GM12878 (cell line): ENCODE measurements at regions not wholly inside any gene's neighbourhood (a gene's known extent, or its start where the extent isn't known, plus 50 kb on each side); places are given as distances from the start of the nearest gene placed in this dataset.
A peak's percentile ranks its signal among the peaks of the same experiment; 100 is the strongest.

Experiments used
- ATAC-seq: fragments of 200-7000 bp; cut with Tn5 transposase; 3 replicates; pipeline ENCODE4 v1.9.1; 2020; ENCODE audit warnings: mild to moderate bottlenecking, moderate library complexity
- BruUV-seq: library from RNA; stranded (reverse); fragments of 400-500 nt; replicated peaks from 2 replicates; lab custom pipeline; 2021; lab: Mats Ljungman, UMichigan
- CTCF ChIA-PET: fragments of 300-600 bp; sonication (Branson Sonifier 250); formaldehyde crosslinking; extraction: SDS; loops from one replicate; lab custom pipeline; 2021; ENCODE audit warnings: inconsistent platforms; lab: Yijun Ruan, JAX
- POLR2A ChIA-PET: fragments of 350-600 bp; formaldehyde crosslinking; extraction: SDS; loops from one replicate; lab custom pipeline; 2021; ENCODE audit warnings: inconsistent platforms; lab: Charles Lee
- RAD21 ChIA-PET: fragments of 300-600 bp; sonication (Branson Sonifier 250); formaldehyde crosslinking; loops from one replicate; lab custom pipeline; 2023; ENCODE audit warnings: antibody characterized with exemption; ENCODE audit not compliant: unreplicated experiment; lab: Charles Lee
- SMC1A ChIA-PET: fragments of 300-600 bp; sonication (Branson Sonifier 250); formaldehyde crosslinking; loops from one replicate; lab custom pipeline; 2023; ENCODE audit not compliant: unreplicated experiment, uncharacterized antibody; lab: Charles Lee
- DNase-seq: peaks from one replicate; pipeline ENCODE4 v3.0.0-alpha.2; 2011; ENCODE audit warnings: low read depth, low spot score
- FAIRE-seq: peaks from 3 replicates; lab custom pipeline; 2011; peaks lifted over from hg19 to GRCh38; lab: Jason Lieb, UNC
- H2AFZ ChIP-seq: 2 replicates; pipeline ENCODE4 v1.6.0; 2011; ENCODE audit warnings: low read depth, low read length, control low read depth; ENCODE audit not compliant: control insufficient read depth
- H3K27ac ChIP-seq: 2 replicates; pipeline ENCODE4 v1.5.1; 2011; ENCODE audit warnings: control low read depth; ENCODE audit not compliant: control insufficient read depth, insufficient read depth
- H3K27me3 ChIP-seq, 2 experiments: replicated peaks in 1 of 2; 2 replicates each; pipeline versions ENCODE4 v1.6.0 to v1.6.1; 2011; ENCODE audit warnings: low read length in 1 of 2; ENCODE audit not compliant: control insufficient read depth in 2 of 2, insufficient read depth in 2 of 2
- H3K36me3 ChIP-seq, 2 experiments: 2 replicates each; pipeline ENCODE4 v1.5.1; 2011; ENCODE audit warnings: low read length in 1 of 2; ENCODE audit not compliant: control insufficient read depth in 2 of 2, insufficient read depth in 2 of 2
- H3K4me1 ChIP-seq: 2 replicates; pipeline ENCODE4 v1.6.1; 2011; ENCODE audit warnings: mild to moderate bottlenecking, low read length, moderate library complexity, mixed read lengths; ENCODE audit not compliant: control insufficient read depth, insufficient read depth
- H3K4me2 ChIP-seq: 2 replicates; pipeline ENCODE4 v1.6.0; 2011; ENCODE audit warnings: control low read depth; ENCODE audit not compliant: control insufficient read depth, insufficient read depth
- H3K4me3 ChIP-seq: fragments of 200-600 bp; sonication (generic); 2 replicates; pipeline ENCODE4 v1.5.1; 2016
- H3K79me2 ChIP-seq: 2 replicates; pipeline ENCODE4 v1.6.0; 2011; ENCODE audit warnings: low read length; ENCODE audit not compliant: control insufficient read depth, insufficient read depth
- H3K9ac ChIP-seq: 2 replicates; pipeline ENCODE4 v1.8.0; 2011; ENCODE audit warnings: low read length, control low read depth, mixed read lengths; ENCODE audit not compliant: control insufficient read depth, insufficient read depth
- H3K9me3 ChIP-seq: replicated peaks from 3 replicates; pipeline ENCODE4 v1.5.1; 2011; ENCODE audit warnings: mild to moderate bottlenecking, low read length; ENCODE audit not compliant: control insufficient read depth, insufficient read depth
- H4K20me1 ChIP-seq: 2 replicates; pipeline ENCODE4 v1.6.0; 2011; ENCODE audit not compliant: control insufficient read depth, insufficient read depth
- CREM ChIP-seq: IDR thresholded peaks from 2 replicates; pipeline ENCODE4 v1.6.1; 2014; ENCODE audit warnings: antibody characterized with exemption, low read depth
- E2F4 ChIP-seq: IDR thresholded peaks from 2 replicates; pipeline ENCODE4 v1.6.1; 2012; ENCODE audit warnings: low read depth, low read length, improper control_type of control experiment
- IRF4 ChIP-seq: IDR thresholded peaks from 2 replicates; pipeline ENCODE4 v1.6.1; 2011; ENCODE audit warnings: low read depth, low read length
- PKNOX1 ChIP-seq: fragments of 450-650 bp; IDR thresholded peaks from 2 replicates; pipeline ENCODE4 v1.6.1; 2016; ENCODE audit warnings: mild to moderate bottlenecking
- PML ChIP-seq: IDR thresholded peaks from 2 replicates; pipeline ENCODE4 v1.6.1; 2012; ENCODE audit warnings: low read length, inconsistent platforms
- YBX1 ChIP-seq: fragments of 450-650 bp; IDR thresholded peaks from 2 replicates; pipeline ENCODE4 v1.6.1; 2016; ENCODE audit warnings: antibody characterized with exemption
- WGBS: methylation state at CpG from one replicate; pipeline ENCODE4 v1.1.6; 2016; ENCODE audit warnings: low lambda C conversion rate; ENCODE audit not compliant: insufficient replicate concordance, insufficient coverage; ENCODE audit errors: missing lambda C conversion rate; 5-methylcytosine and 5-hydroxymethylcytosine counted together
- in situ Hi-C: fragments of 300-500 bp; cut with MboI; formaldehyde crosslinking; loops from 9 replicates; pipeline ENCODE4 v1.14.3; 2018; ENCODE audit warnings: mixed read lengths
- intact Hi-C: fragments of 100-400 bp; cut with micrococcal nuclease; formaldehyde crosslinking; loops from one replicate; pipeline ENCODE4 v1.14.2; 2022; ENCODE audit not compliant: unreplicated experiment
- TF ChIP-seq, protein P1 (sequence below): fragments of 450-650 bp; IDR thresholded peaks from 2 replicates; pipeline ENCODE4 v1.6.1; 2017; ENCODE audit warnings: mild to moderate bottlenecking, moderate library complexity
- TF ChIP-seq, protein P2 (sequence below): IDR thresholded peaks from 2 replicates; pipeline ENCODE4 v1.6.1; 2012; ENCODE audit warnings: low read depth, low read length, improper control_type of control experiment

DNA sequence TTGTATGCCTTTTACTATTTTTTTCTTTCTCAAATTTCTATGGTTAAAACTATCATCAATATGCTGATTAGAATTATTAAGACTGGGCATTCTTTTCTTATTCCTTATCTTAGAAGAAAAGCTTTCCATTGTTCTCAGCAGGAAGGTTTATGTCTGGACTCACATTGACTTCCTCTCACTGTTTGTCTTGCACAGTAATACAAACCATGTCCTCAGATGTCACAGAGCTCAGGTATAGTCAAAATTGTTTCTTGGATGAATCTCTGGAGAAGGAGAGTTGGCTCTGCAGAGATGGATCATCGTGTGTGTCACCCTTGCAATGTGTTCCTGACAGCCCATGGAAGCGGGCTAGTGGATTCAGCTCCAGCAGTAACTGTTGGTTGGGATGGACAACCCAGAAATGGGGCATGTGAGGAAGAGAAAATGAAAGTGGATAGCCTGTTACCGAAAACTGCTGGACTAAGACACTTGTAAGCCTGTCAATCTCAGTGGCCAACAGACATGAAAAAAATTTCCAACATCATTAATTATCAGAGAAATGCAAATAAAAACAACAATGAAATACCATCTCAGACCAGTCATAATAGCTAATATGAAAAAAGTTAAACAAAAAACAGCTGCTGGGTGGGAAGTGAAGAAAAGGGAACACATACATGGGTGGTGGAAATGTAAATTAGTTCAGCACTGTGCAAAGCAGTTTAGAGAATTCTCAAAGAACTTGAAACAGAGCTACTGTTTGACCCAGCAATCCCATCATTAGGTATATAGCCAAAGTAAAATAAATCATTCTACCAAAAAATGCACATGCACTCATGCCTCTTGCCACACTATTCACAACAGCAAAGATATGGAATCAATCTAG, 967.8 kb downstream of the TMEM121 start:
- FAIRE-seq (no peak), DNase-seq (no peak), ATAC-seq (peak; percentile 73)
- Histone ChIP-seq H4K20me1 (no peaks in the 10 kb centered on the region), H3K4me3 (no peak overlapping the region), H3K4me2 (no peak overlapping the region), H3K9ac (no peak overlapping the region), H2AFZ (no peak overlapping the region), H3K4me1 (no peaks in the 10 kb centered on the region), H3K36me3 (no peaks in the 10 kb centered on the region), H3K9me3 (no peaks in the 10 kb centered on the region), H3K79me2 (no peaks in the 10 kb centered on the region), H3K27me3 (peaks cover 0 to 4% of the 10 kb centered on the region in 2 experiments; a peak in 1 of 4 replicates), H3K27ac (no peak overlapping the region)
- intact Hi-C loops (no loop called here), in situ Hi-C loops (no loop called here)
- RAD21 ChIA-PET: interaction anchor here (1.1 to 3.6 kb wide), 4 partner anchors 10 to 57 kb away, joined by 3 to 11 read pairs (median 4); no protein-coding TSS in a partner anchor
- SMC1A ChIA-PET: interaction anchor here (1.0 to 1.6 kb wide), 3 partner anchors 13 to 57 kb away, joined by 3 to 7 read pairs (median 4); no protein-coding TSS in a partner anchor
- CTCF ChIA-PET: interaction anchor here (0.6 to 8.3 kb wide), 12 partner anchors 8 to 79 kb away, joined by 3 to 43 read pairs (median 4); no protein-coding TSS in a partner anchor
- no peak for TF ChIP-seq PML
- peak; percentile 92 for TF ChIP-seq PKNOX1
- TF ChIP-seq, protein P1, sequence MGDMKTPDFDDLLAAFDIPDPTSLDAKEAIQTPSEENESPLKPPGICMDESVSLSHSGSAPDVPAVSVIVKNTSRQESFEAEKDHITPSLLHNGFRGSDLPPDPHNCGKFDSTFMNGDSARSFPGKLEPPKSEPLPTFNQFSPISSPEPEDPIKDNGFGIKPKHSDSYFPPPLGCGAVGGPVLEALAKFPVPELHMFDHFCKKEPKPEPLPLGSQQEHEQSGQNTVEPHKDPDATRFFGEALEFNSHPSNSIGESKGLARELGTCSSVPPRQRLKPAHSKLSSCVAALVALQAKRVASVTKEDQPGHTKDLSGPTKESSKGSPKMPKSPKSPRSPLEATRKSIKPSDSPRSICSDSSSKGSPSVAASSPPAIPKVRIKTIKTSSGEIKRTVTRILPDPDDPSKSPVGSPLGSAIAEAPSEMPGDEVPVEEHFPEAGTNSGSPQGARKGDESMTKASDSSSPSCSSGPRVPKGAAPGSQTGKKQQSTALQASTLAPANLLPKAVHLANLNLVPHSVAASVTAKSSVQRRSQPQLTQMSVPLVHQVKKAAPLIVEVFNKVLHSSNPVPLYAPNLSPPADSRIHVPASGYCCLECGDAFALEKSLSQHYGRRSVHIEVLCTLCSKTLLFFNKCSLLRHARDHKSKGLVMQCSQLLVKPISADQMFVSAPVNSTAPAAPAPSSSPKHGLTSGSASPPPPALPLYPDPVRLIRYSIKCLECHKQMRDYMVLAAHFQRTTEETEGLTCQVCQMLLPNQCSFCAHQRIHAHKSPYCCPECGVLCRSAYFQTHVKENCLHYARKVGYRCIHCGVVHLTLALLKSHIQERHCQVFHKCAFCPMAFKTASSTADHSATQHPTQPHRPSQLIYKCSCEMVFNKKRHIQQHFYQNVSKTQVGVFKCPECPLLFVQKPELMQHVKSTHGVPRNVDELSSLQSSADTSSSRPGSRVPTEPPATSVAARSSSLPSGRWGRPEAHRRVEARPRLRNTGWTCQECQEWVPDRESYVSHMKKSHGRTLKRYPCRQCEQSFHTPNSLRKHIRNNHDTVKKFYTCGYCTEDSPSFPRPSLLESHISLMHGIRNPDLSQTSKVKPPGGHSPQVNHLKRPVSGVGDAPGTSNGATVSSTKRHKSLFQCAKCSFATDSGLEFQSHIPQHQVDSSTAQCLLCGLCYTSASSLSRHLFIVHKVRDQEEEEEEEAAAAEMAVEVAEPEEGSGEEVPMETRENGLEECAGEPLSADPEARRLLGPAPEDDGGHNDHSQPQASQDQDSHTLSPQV: no peak
- no peak for TF ChIP-seq CREM
- TF ChIP-seq E2F4: no peak
- TF ChIP-seq IRF4: no peak
- TF ChIP-seq, protein P2, sequence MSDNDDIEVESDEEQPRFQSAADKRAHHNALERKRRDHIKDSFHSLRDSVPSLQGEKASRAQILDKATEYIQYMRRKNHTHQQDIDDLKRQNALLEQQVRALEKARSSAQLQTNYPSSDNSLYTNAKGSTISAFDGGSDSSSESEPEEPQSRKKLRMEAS: no peak
- no peak for TF ChIP-seq YBX1
- no TSS peak for BruUV-seq
- 2% methylated on average over 3 of the region's 3 CpGs for WGBS
- POLR2A ChIA-PET: no interaction called here
